ELR (cell line): ENCODE measurements at regions not wholly inside any gene's neighbourhood (a gene's known extent, or its start where the extent isn't known, plus 50 kb on each side); places are given as distances from the start of the nearest gene placed in this dataset.
A peak's percentile ranks its signal among the peaks of the same experiment; 100 is the strongest.
"Not testable (repeated sequence)": the region's sequence is repeated elsewhere in the genome, so short reads cannot be mapped to it uniquely, and the experiment has no call there.

ENCODE experiments used
- DNase-seq: peaks from one replicate; pipeline ENCODE4 v3.0.0-alpha.2; 2015; ENCODE audit warnings: low read depth

DNA sequence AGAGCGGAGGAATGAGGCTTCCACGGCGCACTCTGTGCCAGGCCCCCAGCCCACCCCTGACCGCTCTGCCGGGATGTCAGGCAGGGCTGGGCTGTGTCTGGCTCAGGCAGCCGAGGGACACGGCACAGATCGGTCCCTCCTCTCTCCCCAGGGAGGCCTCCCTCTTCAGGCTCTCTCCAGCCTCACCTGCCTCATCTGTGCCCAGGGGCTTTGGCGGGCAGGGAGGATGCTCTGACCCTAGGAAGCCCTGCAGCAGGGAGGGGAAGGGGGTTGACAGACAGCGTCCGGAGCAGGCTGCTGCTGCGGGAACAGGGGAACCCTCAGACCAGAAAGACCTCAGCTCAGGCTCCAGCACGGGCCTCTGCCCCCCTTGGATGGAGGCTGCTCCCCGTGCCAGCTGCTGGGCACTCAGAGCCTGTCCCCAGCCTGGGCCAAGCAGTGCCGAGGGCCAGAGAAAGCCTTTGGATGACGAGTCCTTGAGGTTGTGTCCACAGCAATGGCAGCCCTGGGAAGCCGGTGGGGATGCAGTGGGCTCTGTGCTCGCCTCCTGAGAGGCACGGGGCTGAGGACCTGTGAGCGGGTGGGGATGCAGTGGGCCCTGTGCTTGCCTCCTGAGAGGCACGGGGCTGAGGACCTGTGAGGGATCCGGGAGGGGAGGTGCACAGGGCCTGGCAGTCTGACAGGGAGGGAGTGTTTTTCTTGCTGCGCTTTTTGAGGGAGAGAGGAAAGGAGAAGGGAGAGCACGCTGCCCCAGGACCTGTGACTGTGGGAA, 66.9 kb downstream of the FOXL3 start:
- no peak for DNase-seq

GRCh38 chr7:357531-358209, 67.7 kb downstream of the FOXL3 start:
- no peak for DNase-seq

DNA sequence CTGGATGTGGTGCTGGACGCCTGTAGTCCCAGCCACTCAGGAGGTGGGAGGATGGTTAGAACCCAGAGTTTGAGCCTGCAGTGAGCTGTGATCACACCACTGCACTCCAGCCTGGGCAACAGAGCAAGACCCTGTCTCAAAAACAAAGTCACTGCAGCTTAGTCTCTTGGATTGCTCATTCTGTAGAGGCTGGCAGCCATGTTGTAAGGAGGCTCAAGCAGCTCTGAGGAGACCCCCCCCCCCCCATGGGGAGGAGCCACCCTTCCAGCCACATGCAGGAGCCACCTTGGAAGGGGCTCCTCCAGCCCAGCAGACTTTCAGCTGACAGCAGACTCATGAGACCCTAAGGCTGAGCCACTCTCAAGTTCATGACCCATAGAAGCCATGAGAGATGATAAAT, 68.4 kb downstream of the FOXL3 start:
- DNase-seq: no peak

GRCh38 chr7:359226-359765, 69.3 kb downstream of the FOXL3 start:
- DNase-seq: no peak

GRCh38 chr7:359766-360361, 69.9 kb downstream of the FOXL3 start:
- DNase-seq: no peak

GRCh38 chr7:360454-361100, 70.6 kb downstream of the FOXL3 start:
- no peak for DNase-seq

GRCh38 chr7:361182-361581, 71.2 kb downstream of the FOXL3 start:
- not testable (repeated sequence) for DNase-seq

DNA sequence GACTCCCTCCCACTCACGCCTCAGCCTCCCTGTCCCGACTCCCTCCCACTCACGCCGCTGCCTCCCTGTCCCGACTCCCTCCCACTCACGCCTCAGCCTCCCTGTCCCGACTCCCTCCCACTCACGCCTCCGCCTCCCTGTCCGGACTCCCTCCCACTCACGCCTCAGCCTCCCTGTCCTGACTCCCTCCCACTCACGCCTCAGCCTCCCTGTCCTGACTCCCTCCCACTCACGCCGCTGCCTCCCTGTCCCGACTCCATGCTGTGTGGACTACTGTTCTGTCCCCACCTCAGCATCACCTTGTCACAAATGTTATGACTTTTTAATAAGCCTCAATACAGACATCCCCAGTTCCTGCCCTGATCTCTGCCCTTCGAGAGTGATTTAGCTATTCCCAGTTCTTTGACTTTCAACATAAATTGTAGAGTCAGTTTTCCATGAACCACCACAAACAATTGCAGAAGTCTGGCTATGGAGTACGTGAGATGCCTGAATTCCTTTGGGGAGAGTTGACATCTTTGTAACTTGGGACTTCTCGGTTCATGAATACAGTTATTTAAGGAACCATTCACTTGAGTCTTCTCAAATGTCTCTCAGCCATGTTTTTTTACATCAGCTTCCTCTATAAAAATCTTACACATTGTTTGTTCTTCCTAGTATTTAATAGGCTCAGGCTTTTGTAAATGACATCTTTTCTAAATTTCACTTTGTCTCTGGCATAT, 71.9 kb downstream of the FOXL3 start:
- no peak for DNase-seq

GRCh38 chr7:362402-363096, 72.6 kb downstream of the FOXL3 start:
- DNase-seq: no peak

DNA sequence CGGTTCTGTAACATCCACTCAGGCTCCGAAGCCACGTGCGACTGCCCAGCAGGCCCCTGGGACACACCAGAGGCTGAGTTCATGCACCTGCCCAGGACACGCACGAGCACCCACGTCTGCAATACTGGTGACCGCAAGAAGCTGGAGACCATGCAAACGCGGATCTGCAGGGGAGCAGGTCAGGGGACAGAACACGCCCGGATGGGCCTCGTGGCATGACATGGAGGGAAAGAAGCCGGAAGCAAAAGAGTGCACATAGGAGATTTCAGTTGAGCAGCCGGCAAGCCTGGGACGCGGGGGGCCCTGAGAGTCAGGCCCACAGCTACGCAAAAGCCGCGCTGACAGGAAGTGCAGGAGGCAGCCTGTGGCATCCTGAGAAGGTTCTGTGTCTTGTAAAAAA, 73.7 kb downstream of the FOXL3 start:
- no peak for DNase-seq

DNA sequence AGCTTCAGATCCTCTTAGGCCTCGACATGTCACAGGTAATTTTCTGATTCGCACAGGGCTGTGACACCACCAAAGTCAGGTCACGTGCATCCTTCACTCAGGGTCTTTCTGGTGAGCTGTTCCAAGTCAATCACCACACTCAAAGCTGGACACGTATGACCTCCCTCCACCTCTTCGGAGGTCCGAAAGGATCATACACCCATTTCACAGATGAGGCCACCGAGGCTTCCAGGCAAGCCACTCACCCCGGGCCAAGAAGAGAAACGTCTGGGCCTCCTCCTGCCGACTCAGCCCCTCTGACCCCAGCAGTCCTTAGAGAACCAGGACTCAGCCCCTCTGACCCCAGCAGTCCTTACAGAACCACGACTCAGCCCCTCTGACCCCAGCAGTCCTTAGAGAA, 74.6 kb downstream of the FOXL3 start:
- no peak for DNase-seq

DNA sequence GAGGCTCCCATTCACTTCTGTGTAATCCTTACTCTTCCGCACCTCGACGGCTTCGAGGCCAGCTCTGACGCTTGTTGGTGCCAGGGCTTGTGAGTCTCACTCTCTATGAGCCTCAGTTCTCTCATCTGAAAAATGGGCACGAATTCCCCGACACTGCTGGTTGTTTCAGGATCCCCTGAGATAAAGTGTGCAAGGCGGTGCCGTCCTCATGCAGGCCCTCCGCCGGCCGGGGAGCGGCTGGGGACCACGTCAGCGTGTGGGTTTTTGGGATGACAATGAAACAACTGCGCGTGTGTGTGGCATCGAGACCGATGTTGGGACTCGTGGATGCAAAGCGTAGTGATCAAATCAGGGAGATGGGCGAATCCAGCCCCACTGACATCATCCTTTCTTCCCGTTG, 75.6 kb downstream of the FOXL3 start:
- no peak for DNase-seq

DNA sequence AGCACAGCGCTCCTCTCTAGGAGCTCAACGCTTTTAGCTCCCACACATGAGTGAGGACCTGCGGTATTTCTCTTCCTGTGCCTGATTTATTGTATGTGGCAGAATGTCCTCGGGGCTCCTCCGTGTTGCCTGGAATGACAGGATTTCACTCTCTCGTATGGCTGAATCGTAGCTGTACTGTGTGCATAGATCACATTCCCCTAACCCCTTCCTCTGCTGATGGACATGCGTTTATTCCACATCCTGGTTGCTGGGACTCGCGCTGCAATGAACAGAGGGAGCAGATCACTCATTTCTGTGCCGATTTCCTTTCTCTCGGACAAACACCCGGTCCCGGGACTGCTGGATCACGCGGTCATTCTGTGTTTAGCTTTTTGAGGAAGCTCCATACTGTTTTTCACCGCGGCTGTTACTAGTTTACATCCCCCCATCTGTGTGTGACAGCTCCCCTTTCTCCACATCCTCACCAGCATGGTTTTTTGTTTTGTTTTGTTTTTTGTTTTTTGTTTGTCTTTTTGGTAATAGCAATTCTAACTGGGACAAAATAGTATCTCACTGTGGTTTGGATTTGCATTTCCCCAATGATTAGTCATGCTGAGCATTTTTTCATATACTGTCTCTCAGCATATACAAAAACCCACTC, 76.3 kb downstream of the FOXL3 start:
- DNase-seq: peak; percentile 34

DNA sequence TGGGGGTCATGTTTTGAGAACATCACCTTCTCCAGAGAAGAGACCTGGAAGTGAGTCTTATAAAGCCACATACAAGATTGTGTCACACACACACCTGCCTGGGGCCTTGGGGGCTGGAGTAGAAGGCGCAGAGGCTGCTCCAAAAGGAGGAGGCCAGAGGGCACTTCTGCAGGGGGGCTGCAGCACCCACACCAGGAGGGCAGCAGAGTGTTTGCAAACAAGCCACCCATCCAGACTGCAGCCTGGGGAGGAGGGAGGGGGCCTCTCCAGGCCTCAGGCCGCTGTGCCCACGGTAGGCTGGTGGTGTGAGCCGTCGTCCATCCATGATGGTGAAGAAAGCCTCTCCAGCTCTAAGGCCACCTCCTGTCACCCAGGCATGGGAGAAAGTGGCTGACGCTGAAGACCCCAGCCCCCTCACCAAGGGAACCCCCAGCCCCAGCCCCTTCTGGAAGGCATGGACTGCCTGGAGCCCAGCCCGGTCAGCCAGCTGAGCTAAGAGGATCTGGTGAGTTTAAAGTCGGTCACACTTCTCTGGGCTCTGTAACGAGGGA, 77.5 kb downstream of the FOXL3 start:
- no peak for DNase-seq

DNA sequence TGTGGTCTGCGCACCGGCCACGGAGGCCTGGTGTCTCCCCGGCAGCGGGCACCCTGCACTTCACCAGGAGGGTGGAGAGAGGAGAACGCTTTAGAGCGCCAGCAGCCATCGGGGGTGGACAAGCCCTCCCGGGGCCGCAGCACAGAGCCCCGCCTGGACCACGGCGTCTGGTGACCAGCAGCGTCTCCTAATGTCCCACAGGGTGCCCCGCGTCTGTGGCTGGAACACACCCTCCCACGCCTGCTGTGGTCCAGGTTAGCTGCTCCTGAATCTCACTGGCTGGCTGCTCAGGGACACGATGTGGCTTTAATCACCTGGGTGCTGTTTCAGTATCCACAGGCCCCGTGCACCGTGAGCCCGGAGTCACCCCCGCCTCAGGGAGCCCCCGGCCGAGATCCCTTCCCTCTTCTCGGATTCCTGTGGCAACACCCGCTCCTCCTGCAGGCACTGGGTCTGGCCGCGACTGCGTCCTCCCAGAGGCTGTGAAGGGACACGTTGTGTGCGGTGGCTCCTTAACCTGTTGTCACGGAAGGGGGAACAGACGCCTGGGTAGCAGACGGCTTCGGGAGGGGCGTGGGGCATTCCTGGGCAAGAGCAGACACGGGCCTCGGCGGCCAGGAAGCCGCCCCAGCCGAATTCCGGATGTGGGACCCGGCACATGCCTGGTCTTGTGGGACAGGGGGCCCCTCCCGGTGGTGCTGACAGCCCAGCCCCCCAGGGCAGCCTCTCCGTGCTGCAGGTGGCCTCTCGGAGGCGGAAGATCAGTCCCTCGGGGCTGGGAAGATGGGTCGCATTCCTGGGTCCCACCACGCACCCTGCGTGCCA, 78.9 kb downstream of the FOXL3 start:
- no peak for DNase-seq

DNA sequence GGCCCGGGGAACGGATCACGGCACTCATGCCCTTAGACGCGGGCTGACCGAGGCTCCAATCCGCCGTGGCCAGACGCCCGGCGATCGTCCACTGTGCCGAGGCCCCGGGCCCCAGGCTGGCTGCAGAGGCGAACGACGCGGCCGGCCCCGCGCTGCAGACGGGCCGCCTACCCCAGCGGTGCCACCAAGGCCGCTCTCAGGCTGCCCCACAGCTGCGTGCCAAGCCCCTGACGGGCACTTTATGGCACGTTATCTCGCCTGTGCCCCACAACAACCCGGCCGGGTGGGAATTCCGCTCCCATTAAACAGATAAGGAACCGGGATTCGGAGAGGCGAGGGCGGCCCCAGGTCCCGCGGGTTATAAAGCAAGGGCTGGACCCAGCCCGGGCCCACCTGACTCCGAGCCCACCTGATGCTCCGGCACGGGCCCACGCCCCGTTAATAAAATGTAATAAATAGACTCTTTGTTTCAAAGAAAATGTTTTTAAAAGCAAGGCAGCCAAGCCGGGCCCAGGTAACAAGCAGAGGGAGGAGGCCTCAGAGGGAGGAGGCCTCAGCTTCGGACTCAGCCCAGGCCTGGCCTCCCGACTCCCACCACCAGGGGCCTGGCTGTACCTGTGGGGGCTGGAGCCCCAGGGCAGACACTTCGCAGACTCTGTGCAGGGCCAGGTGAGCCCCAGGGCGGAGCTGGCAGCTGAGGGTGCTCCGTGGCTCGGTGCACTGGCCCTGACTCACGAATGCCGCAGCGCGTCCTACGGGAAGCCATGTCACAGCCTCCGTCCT, 79.7 kb downstream of the FOXL3 start:
- no peak for DNase-seq

GRCh38 chr7:370259-370625, 80.3 kb downstream of the FOXL3 start:
- no peak for DNase-seq

DNA sequence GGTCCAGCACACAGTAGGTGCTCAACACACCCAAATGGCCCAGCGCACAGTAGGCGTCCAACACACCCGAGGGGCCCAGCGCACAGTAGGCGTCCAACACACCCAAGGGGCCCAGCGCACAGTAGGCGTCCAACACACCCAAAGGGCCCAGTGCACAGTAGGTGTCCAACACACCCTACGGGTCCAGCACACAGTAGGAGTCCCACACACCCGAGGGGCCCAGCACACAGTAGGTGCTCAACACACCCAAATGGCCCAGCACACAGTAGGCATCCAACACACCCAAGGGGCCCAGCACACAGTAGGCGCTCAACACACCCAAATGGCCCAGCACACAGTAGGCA, 80.8 kb downstream of the FOXL3 start:
- no peak for DNase-seq
